WTC11 (cell line): ENCODE measurements at regions not wholly inside any gene's neighbourhood (a gene's known extent, or its start where the extent isn't known, plus 50 kb on each side); places are given as distances from the start of the nearest gene placed in this dataset.

Experiments used
- ATAC-seq: fragments of 200-7000 bp; cut with Tn5 transposase; 2 replicates; pipeline ENCODE4 v1.10.0; 2021; ENCODE audit warnings: mild to moderate bottlenecking, moderate library complexity
- CTCF ChIA-PET: fragments of 300-600 bp; sonication (Branson Sonifier 250); formaldehyde crosslinking; loops from one replicate; lab custom pipeline; 2021; ENCODE audit warnings: antibody characterized with exemption; lab: Charles Lee
- POLR2A ChIA-PET: fragments of 350-600 bp; sonication (Branson Sonifier 250); formaldehyde crosslinking; loops from one replicate; lab custom pipeline; 2021; ENCODE audit warnings: antibody characterized with exemption; lab: Charles Lee
- DNase-seq: peaks from one replicate; pipeline ENCODE4 v3.0.0; 2021; ENCODE audit warnings: low spot score
- H3K27ac Mint-ChIP-seq: 2 replicates; pipeline ENCODE4 v1.8.0; 2021; ENCODE audit warnings: mixed read lengths
- H3K27me3 Mint-ChIP-seq: 2 replicates; pipeline ENCODE4 v1.8.0; 2021; ENCODE audit warnings: low read depth, mild to moderate bottlenecking, moderate library complexity, mixed read lengths
- H3K36me3 Mint-ChIP-seq: 2 replicates; pipeline ENCODE4 v1.8.0; 2021; ENCODE audit warnings: mixed read lengths
- H3K4me1 Mint-ChIP-seq: 2 replicates; pipeline ENCODE4 v1.8.0; 2022; ENCODE audit warnings: mixed read lengths
- H3K4me3 Mint-ChIP-seq: 2 replicates; pipeline ENCODE4 v1.8.0; 2021; ENCODE audit warnings: mild to moderate bottlenecking, moderate library complexity, mixed read lengths
- H3K9me3 Mint-ChIP-seq: 2 replicates; pipeline ENCODE4 v1.8.0; 2021; ENCODE audit warnings: mixed read lengths
- ELF4 ChIP-seq: sonication (generic); formaldehyde crosslinking; IDR thresholded peaks from 2 replicates; pipeline ENCODE4 v1.8.1; 2022; ENCODE audit warnings: low read depth, mild to moderate bottlenecking, moderate library complexity, missing genetic modification reagents
- EMX1 ChIP-seq: fragments of 250-450 bp; sonication (Bioruptor Pico); IDR thresholded peaks from 2 replicates; pipeline ENCODE4 v1.8.0; 2021; ENCODE audit warnings: mild to moderate bottlenecking
- FOXJ3 ChIP-seq: sonication (generic); formaldehyde crosslinking; IDR thresholded peaks from 2 replicates; pipeline ENCODE4 v1.9.0; 2021; ENCODE audit warnings: missing genetic modification reagents, mild to moderate bottlenecking, borderline replicate concordance
- GABPB1 ChIP-seq: sonication (generic); formaldehyde crosslinking; IDR thresholded peaks from 2 replicates; pipeline ENCODE4 v1.8.1; 2023; ENCODE audit warnings: mild to moderate bottlenecking, missing genetic modification reagents
- HMGA2 ChIP-seq: fragments of 250-450 bp; sonication (Bioruptor Pico); IDR thresholded peaks from 2 replicates; pipeline ENCODE4 v1.4.0; 2021; ENCODE audit warnings: mild to moderate bottlenecking, moderate library complexity
- JUN ChIP-seq: sonication (generic); formaldehyde crosslinking; IDR thresholded peaks from 2 replicates; pipeline ENCODE4 v1.8.0; 2023; ENCODE audit warnings: mild to moderate bottlenecking, missing genetic modification reagents
- NFE2L1 ChIP-seq: sonication (generic); formaldehyde crosslinking; IDR thresholded peaks from 2 replicates; pipeline ENCODE4 v1.8.1; 2023; ENCODE audit warnings: missing genetic modification reagents
- NFYB ChIP-seq: sonication (generic); formaldehyde crosslinking; conservative IDR thresholded peaks from 2 replicates; pipeline ENCODE4 v1.8.0; 2022; ENCODE audit warnings: low read depth, missing genetic modification reagents
- NR3C1 ChIP-seq: sonication (generic); formaldehyde crosslinking; conservative IDR thresholded peaks from 2 replicates; pipeline ENCODE4 v1.8.1; 2023; ENCODE audit warnings: low read depth, mild to moderate bottlenecking, missing genetic modification reagents
- PRRX2 ChIP-seq: fragments of 250-450 bp; sonication (Bioruptor Pico); IDR thresholded peaks from 2 replicates; pipeline ENCODE4 v1.8.0; 2021; ENCODE audit warnings: mild to moderate bottlenecking
- TCF7 ChIP-seq: sonication (generic); formaldehyde crosslinking; IDR thresholded peaks from 2 replicates; pipeline ENCODE4 v1.8.0; 2022; ENCODE audit warnings: mild to moderate bottlenecking, low read depth, missing genetic modification reagents, moderate library complexity
- TEAD1 ChIP-seq: sonication (generic); formaldehyde crosslinking; IDR thresholded peaks from 2 replicates; pipeline ENCODE4 v1.8.0; 2022; ENCODE audit warnings: mild to moderate bottlenecking, missing genetic modification reagents
- TP53 ChIP-seq: sonication (generic); formaldehyde crosslinking; IDR thresholded peaks from 2 replicates; pipeline ENCODE4 v1.8.1; 2023; ENCODE audit warnings: mild to moderate bottlenecking, missing genetic modification reagents
- ZNF219 ChIP-seq: sonication (generic); formaldehyde crosslinking; IDR thresholded peaks from 2 replicates; pipeline ENCODE4 v1.8.0; 2023; ENCODE audit warnings: missing genetic modification reagents, mild to moderate bottlenecking, borderline replicate concordance
- TF ChIP-seq, protein P1 (sequence below): sonication (generic); formaldehyde crosslinking; IDR thresholded peaks from 2 replicates; pipeline ENCODE4 v1.8.0; 2022; ENCODE audit warnings: mild to moderate bottlenecking, missing genetic modification reagents
- TF ChIP-seq, protein P2 (sequence below): sonication (generic); formaldehyde crosslinking; IDR thresholded peaks from 2 replicates; pipeline ENCODE4 v1.8.1; 2023; ENCODE audit warnings: mild to moderate bottlenecking, missing genetic modification reagents, moderate library complexity
- TF ChIP-seq, protein P3 (sequence below): fragments of 250-450 bp; sonication (Bioruptor Pico); IDR thresholded peaks from 2 replicates; pipeline ENCODE4 v1.9.0; 2021; ENCODE audit warnings: mild to moderate bottlenecking
- TF ChIP-seq, protein P4 (sequence below): sonication (generic); formaldehyde crosslinking; IDR thresholded peaks from 2 replicates; pipeline ENCODE4 v1.8.1; 2023; ENCODE audit warnings: mild to moderate bottlenecking, missing genetic modification reagents
- TF ChIP-seq, protein P5 (sequence below): sonication (generic); formaldehyde crosslinking; IDR thresholded peaks from 2 replicates; pipeline ENCODE4 v1.8.1; 2022; ENCODE audit warnings: mild to moderate bottlenecking, moderate library complexity, missing genetic modification reagents
- TF ChIP-seq, protein P6 (sequence below): fragments of 250-450 bp; sonication (Bioruptor Pico); conservative IDR thresholded peaks from 2 replicates; pipeline ENCODE4 v1.9.0; 2021; ENCODE audit warnings: mild to moderate bottlenecking

DNA sequence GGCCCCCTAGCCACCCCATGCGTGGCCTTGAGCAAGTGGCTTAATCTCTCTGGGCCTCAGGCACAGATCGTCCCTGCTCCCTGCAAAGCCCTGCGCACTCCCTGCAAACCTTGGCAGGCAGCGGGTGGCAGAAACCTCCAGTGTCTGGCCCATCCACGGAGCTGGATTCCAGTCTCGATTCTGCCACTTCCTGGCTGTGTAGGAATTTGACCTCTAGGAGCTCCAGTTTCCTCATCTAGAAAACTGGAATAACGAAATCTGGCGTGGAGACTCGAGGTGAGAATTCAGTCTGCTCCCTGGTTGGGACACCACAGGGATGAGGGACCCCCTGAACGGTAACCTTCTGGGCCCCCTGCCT lies 186.9 kb downstream of the MN1 start:
- H3K27ac Mint-ChIP-seq, result no peak overlapping the region
- DNase-seq, result no peak
- peak overlapping the region; percentile 56 for H3K4me3 Mint-ChIP-seq
- H3K9me3 Mint-ChIP-seq, result no peaks in the 10 kb centered on the region; the same call in 1 of the 2 replicates
- peaks cover 43% of the 10 kb centered on the region for H3K4me1 Mint-ChIP-seq
- CTCF ChIA-PET, result interaction anchor here (0.9 kb wide), 1 partner anchor 119 kb away, joined by 3 read pairs; no protein-coding TSS in a partner anchor
- TF ChIP-seq NFE2L1 (no peak), ZNF219 (CRISPR knock-in tag) (no peak), NFYB (CRISPR knock-in tag) (no peak), JUN (CRISPR knock-in tag) (no peak)
- TF ChIP-seq, protein P1, sequence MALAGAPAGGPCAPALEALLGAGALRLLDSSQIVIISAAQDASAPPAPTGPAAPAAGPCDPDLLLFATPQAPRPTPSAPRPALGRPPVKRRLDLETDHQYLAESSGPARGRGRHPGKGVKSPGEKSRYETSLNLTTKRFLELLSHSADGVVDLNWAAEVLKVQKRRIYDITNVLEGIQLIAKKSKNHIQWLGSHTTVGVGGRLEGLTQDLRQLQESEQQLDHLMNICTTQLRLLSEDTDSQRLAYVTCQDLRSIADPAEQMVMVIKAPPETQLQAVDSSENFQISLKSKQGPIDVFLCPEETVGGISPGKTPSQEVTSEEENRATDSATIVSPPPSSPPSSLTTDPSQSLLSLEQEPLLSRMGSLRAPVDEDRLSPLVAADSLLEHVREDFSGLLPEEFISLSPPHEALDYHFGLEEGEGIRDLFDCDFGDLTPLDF (CRISPR knock-in tag), result no peak
- TF ChIP-seq, all 79 proteins: peak for 0
- no peak for ATAC-seq
- Mint-ChIP-seq H3K27me3 (peaks cover 35% of the 10 kb centered on the region), H3K36me3 (no peaks in the 10 kb centered on the region)
- POLR2A ChIA-PET, result no interaction called here

DNA sequence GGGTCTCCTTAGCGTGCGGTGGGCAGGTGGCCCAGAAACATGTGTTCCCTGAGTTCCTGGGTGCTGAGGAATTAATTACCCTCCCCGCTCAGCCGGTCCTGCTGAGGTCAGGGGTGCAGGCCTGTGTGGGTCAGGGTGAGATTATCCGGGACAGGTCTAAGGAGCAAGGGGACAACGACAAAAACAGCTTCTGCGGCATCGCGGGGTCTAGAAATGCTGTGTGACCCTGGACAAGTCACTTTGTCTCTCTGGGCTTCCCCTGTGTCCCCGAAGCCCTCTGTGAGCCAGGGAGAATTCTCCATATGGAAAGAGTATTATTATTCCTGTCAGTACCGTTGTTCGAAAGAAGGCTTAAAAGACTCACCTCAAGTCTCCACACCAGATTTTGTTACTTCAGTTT lies 186.1 kb downstream of the MN1 start:
- ChIA-PET POLR2A (no interaction called here), CTCF (interaction anchor here (0.8 kb wide), 1 partner anchor 12 kb away, joined by 3 read pairs; no protein-coding TSS in a partner anchor)
- Mint-ChIP-seq H3K36me3 (no peaks in the 10 kb centered on the region), H3K4me1 (peaks cover 43% of the 10 kb centered on the region), H3K27ac (no peak overlapping the region), H3K4me3 (no peak overlapping the region), H3K9me3 (no peaks in the 10 kb centered on the region; the same call in 1 of the 2 replicates), H3K27me3 (peaks cover 35% of the 10 kb centered on the region)
- ATAC-seq, result no peak
- TF ChIP-seq, protein P2, sequence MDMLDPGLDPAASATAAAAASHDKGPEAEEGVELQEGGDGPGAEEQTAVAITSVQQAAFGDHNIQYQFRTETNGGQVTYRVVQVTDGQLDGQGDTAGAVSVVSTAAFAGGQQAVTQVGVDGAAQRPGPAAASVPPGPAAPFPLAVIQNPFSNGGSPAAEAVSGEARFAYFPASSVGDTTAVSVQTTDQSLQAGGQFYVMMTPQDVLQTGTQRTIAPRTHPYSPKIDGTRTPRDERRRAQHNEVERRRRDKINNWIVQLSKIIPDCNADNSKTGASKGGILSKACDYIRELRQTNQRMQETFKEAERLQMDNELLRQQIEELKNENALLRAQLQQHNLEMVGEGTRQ (CRISPR knock-in tag), result no peak
- no peak for TF ChIP-seq EMX1
- TF ChIP-seq FOXJ3, result no peak
- TF ChIP-seq NR3C1 (CRISPR knock-in tag), result no peak
- no peak for DNase-seq

DNA sequence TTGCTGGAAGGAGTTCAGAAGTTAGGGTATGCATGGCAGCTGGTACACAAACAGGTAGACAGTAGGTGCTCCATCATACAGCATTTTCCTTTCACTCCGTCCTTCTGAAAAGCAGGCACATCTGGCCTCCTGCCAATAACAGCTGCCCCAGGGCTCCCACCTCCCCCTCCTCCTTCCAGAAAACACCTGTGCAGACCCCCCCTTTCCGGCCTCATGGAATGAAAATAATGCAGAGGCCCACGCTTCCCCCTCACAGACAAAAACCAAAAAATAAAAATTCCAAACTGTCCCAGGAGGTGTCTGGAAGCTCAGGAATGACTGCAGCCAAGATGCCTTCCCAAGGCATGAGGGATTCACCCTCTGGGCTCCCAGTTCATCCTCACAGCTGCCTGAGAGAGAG lies 185.5 kb downstream of the MN1 start:
- ChIA-PET POLR2A (interaction anchor here (0.7 kb wide), 1 partner anchor 168 kb away, joined by 3 read pairs; no protein-coding TSS in a partner anchor), CTCF (interaction anchor here (0.8 to 1.3 kb wide), 3 partner anchors 11 to 210 kb away, joined by 3 to 4 read pairs (median 3); no protein-coding TSS in a partner anchor)
- TF ChIP-seq, protein P3, sequence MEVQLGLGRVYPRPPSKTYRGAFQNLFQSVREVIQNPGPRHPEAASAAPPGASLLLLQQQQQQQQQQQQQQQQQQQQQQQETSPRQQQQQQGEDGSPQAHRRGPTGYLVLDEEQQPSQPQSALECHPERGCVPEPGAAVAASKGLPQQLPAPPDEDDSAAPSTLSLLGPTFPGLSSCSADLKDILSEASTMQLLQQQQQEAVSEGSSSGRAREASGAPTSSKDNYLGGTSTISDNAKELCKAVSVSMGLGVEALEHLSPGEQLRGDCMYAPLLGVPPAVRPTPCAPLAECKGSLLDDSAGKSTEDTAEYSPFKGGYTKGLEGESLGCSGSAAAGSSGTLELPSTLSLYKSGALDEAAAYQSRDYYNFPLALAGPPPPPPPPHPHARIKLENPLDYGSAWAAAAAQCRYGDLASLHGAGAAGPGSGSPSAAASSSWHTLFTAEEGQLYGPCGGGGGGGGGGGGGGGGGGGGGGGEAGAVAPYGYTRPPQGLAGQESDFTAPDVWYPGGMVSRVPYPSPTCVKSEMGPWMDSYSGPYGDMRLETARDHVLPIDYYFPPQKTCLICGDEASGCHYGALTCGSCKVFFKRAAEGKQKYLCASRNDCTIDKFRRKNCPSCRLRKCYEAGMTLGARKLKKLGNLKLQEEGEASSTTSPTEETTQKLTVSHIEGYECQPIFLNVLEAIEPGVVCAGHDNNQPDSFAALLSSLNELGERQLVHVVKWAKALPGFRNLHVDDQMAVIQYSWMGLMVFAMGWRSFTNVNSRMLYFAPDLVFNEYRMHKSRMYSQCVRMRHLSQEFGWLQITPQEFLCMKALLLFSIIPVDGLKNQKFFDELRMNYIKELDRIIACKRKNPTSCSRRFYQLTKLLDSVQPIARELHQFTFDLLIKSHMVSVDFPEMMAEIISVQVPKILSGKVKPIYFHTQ (CRISPR knock-in tag), result no peak
- TF ChIP-seq TEAD1 (CRISPR knock-in tag) (no peak), ELF4 (CRISPR knock-in tag) (no peak), NFE2L1 (no peak), TCF7 (CRISPR knock-in tag) (no peak), GABPB1 (CRISPR knock-in tag) (no peak), HMGA2 (CRISPR knock-in tag) (no peak), TP53 (CRISPR knock-in tag) (no peak), PRRX2 (CRISPR knock-in tag) (no peak)
- TF ChIP-seq, protein P4, sequence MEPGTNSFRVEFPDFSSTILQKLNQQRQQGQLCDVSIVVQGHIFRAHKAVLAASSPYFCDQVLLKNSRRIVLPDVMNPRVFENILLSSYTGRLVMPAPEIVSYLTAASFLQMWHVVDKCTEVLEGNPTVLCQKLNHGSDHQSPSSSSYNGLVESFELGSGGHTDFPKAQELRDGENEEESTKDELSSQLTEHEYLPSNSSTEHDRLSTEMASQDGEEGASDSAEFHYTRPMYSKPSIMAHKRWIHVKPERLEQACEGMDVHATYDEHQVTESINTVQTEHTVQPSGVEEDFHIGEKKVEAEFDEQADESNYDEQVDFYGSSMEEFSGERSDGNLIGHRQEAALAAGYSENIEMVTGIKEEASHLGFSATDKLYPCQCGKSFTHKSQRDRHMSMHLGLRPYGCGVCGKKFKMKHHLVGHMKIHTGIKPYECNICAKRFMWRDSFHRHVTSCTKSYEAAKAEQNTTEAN, result no peak
- TF ChIP-seq, protein P5, sequence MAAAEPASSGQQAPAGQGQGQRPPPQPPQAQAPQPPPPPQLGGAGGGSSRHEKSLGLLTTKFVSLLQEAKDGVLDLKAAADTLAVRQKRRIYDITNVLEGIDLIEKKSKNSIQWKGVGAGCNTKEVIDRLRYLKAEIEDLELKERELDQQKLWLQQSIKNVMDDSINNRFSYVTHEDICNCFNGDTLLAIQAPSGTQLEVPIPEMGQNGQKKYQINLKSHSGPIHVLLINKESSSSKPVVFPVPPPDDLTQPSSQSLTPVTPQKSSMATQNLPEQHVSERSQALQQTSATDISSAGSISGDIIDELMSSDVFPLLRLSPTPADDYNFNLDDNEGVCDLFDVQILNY (CRISPR knock-in tag), result no peak
- TF ChIP-seq, protein P6, sequence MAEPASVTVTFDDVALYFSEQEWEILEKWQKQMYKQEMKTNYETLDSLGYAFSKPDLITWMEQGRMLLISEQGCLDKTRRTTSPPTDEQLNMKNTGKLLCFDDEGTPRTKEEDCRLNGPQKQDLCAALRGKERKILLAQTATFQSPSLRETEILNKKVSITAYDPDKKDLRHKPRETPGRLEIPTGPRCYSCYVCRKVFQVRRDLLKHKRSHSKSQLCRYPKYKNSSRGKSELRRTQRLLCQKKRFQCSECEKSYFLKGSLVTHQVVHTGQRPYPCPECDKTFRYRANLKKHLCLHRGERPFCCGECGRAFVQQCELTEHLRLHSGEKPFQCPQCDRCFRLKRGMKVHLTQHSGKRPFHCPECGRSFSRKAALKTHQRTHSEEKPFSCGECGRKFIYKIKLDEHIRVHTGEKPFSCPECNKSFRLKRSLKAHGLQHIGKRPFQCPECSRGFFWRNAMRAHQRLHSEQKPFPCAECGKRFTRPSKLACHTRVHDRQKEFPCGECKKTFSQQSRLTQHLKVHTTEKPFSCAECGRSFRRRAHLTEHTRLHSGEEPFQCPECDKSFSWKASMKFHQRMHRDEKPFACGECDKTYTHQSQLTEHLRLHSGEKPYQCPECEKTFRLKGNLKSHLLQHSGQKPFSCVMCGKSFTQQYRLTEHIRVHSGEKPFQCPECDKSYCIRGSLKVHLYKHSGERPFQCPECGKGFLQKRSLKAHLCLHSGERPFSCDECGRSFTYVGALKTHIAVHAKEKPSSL (CRISPR knock-in tag), result no peak
- Mint-ChIP-seq H3K4me1 (peaks cover 43% of the 10 kb centered on the region), H3K4me3 (no peak overlapping the region), H3K9me3 (no peaks in the 10 kb centered on the region; the same call in 1 of the 2 replicates), H3K27ac (no peak overlapping the region), H3K36me3 (no peaks in the 10 kb centered on the region), H3K27me3 (peaks cover 35% of the 10 kb centered on the region)
- DNase-seq (no peak), ATAC-seq (no peak)
